Heart left ventricle (tissue), 16 donors: ENCODE measurements at regions not wholly inside any gene's neighbourhood (a gene's known extent, or its start where the extent isn't known, plus 50 kb on each side); places are given as distances from the start of the nearest gene placed in this dataset.
"Not testable (repeated sequence)": the region's sequence is repeated elsewhere in the genome, so short reads cannot be mapped to it uniquely, and the experiment has no call there.

Experiments used
- ATAC-seq, 4 donors: fragments of 200-7000 bp; cut with Tn5 transposase; one replicate each; pipeline ENCODE4 v1.9.1; 2020 to 2022; ENCODE audit warnings: moderate library complexity in 4 of 4, mild to moderate bottlenecking in 3 of 4, moderate number of reproducible peaks in 1 of 4
- DNase-seq, 5 donors: peaks; one replicate each; pipeline ENCODE4 v3.0.0-alpha.2; 2020
- H3K27ac ChIP-seq, 12 donors: fragments of 200-600 bp; sonication (generic) in 4 of 12; one replicate each; pipeline versions ENCODE4 v1.5.0 to v1.8.0; 2016 to 2022; ENCODE audit warnings: mild to moderate bottlenecking in 2 of 12
- H3K27me3 ChIP-seq, 9 donors: fragments of 200-600 bp; sonication (generic) in 2 of 9; one replicate each; pipeline versions ENCODE4 v1.5.1 to v1.8.0; 2016 to 2022; ENCODE audit warnings: mild to moderate bottlenecking in 3 of 9
- H3K36me3 ChIP-seq, 9 donors: fragments of 200-600 bp; sonication (generic) in 2 of 9; one replicate each; pipeline versions ENCODE4 v1.5.0 to v1.8.0; 2018 to 2022; ENCODE audit warnings: mild to moderate bottlenecking in 2 of 9
- H3K4me1 ChIP-seq, 12 donors: fragments of 200-600 bp; sonication (generic) in 4 of 12; one replicate each; pipeline versions ENCODE4 v1.5.0 to v1.8.0; 2016 to 2022; ENCODE audit warnings: mild to moderate bottlenecking in 3 of 12
- H3K4me3 ChIP-seq, 12 donors: fragments of 200-600 bp; sonication (generic) in 4 of 12; one replicate each; pipeline versions ENCODE4 v1.5.0 to v1.8.0; 2017 to 2022; ENCODE audit warnings: mild to moderate bottlenecking in 9 of 12, moderate library complexity in 4 of 12
- H3K9me3 ChIP-seq, 12 donors: fragments of 200-600 bp; sonication (generic) in 4 of 12; one replicate each; pipeline versions ENCODE4 v1.5.0 to v1.8.0; 2016 to 2022; ENCODE audit warnings: mild to moderate bottlenecking in 1 of 12
- CTCF ChIP-seq, 12 donors: fragments of 200-600 bp; sonication (generic) in 4 of 12; IDR thresholded peaks; one replicate each; pipeline versions ENCODE4 v1.5.0 to v1.8.0; 2018 to 2022; ENCODE audit warnings: antibody characterized with exemption in 12 of 12, mild to moderate bottlenecking in 5 of 12
- POLR2A ChIP-seq, 2 donors: fragments of 450-650 bp; IDR thresholded peaks; one replicate each; pipeline ENCODE4 v1.6.1; 2017; ENCODE audit warnings: antibody characterized with exemption in 2 of 2, mild to moderate bottlenecking in 2 of 2, moderate library complexity in 2 of 2
- WGBS, 4 donors: extraction: QIAGEN DNeasy Blood & Tissue Kit in 2 of 4; methylation state at CpG; one replicate each; pipeline versions ENCODE4 v1.1.5 to v1.1.7; 2013 to 2018; 5-methylcytosine and 5-hydroxymethylcytosine counted together
- intact Hi-C, 10 donors: fragments of 100-400 bp; cut with DNase I; formaldehyde crosslinking; loops; one replicate each; pipeline versions ENCODE4 v1.11.1 to v1.14.2; 2022
- donor health status: ischemic (EF 13 %, LVEDD 7.1; RV severe dilation, severe dysfunction).
- donor health status: healthy with polysubstance abuse.
- donor health status: DM: no; HTN: yes; CAD: no.
- donor health status: DM: no; HTN: no; CAD: no.
- donor health status: ischemic (EF 25% LVEDD 6.9; RV normal size, moderate dysfunction).
- donor health status: ischemic (EF 25% LVEDD 5.7; RV mildly dilated, moderate dysfunction).
- donor health status: healthy.
- donor health status: DM: yes; HTN: yes; CAD: no.
- donor health status: ischemic (EF 35%, LVEDD 5.7; RV mildly dilated, moderate dysfunction).
- donor health status: nonischemic (EF 11% LVEDD 7.7; RV severe dilation, severe dysfunction).
- donor health status: DM: yes; HTN: yes; CAD: no.
- donor health status: PGD.
- donor health status: ischemic (EF 29% LVEDD 5.4; RV normal size, mild dysfunction).
- donor health status: nonischemic (EF 23%, LVEDD 6.1; RV moderate dilation, normal function).

- 70 to 92% (median 81%) methylated on average over 4 of the region's 4 CpGs for WGBS, 4 donors
- Histone ChIP-seq H3K27me3 (peaks cover 0 to 60% (median 0%) of the 10 kb centered on the region in 9 donors), H3K9me3 (no peaks in the 10 kb centered on the region), H3K4me1 (no peaks in the 10 kb centered on the region), H3K4me3 (no peak overlapping the region), H3K36me3 (no peaks in the 10 kb centered on the region), H3K27ac (no peak overlapping the region)
- TF ChIP-seq CTCF (IDR thresholded peaks at IDR 0.05) = no peak
- no peak for TF ChIP-seq POLR2A (IDR thresholded peaks at IDR 0.05)
- ATAC-seq (no peak), DNase-seq (no peak)
- intact Hi-C loops = no loop called here
These were observed 85.1 kb upstream of the NDP start for GRCh38 chrX:44058339-44058738.

GRCh38 chrX:44055638-44056037 is 82.4 kb upstream of the NDP start:
- intact Hi-C loops = no loop called here
- TF ChIP-seq POLR2A (IDR thresholded peaks at IDR 0.05) (no peak), CTCF (IDR thresholded peaks at IDR 0.05) (no peak)
- H3K27ac ChIP-seq = no peak overlapping the region
- ATAC-seq (no peak), DNase-seq (no peak)
- H3K4me1 ChIP-seq = no peaks in the 10 kb centered on the region
- H3K27me3 ChIP-seq = peaks cover 0 to 45% (median 0%) of the 10 kb centered on the region in 9 donors
- no peak overlapping the region for H3K4me3 ChIP-seq
- no peaks in the 10 kb centered on the region for H3K36me3 ChIP-seq
- peaks cover 0 to 5% (median 0%) of the 10 kb centered on the region in 12 donors for H3K9me3 ChIP-seq
- 54 to 75% (median 69%) methylated on average over 4 of the region's 4 CpGs for WGBS, 4 donors

GRCh38 chrX:44054863-44055601 is 81.8 kb upstream of the NDP start:
- Histone ChIP-seq H3K4me1 (no peaks in the 10 kb centered on the region), H3K4me3 (no peak overlapping the region), H3K36me3 (no peaks in the 10 kb centered on the region), H3K27ac (no peak overlapping the region), H3K9me3 (peaks cover 0 to 5% (median 0%) of the 10 kb centered on the region in 12 donors), H3K27me3 (peaks cover 0 to 45% (median 0%) of the 10 kb centered on the region in 9 donors)
- intact Hi-C loops = no loop called here
- DNase-seq (no peak), ATAC-seq (no peak)
- no peak for TF ChIP-seq POLR2A (IDR thresholded peaks at IDR 0.05)
- TF ChIP-seq CTCF (IDR thresholded peaks at IDR 0.05) = no peak
- WGBS, 4 donors = 63 to 71% (median 66%) methylated on average over 4 of the region's 4 CpGs

- intact Hi-C loops = not testable (repeated sequence)
These were observed 71.9 kb upstream of the NDP start for GRCh38 chrX:44045106-44045505.

GRCh38 chrX:44043496-44043895 is 70.3 kb upstream of the NDP start:
- H3K27ac ChIP-seq = no peak overlapping the region
- H3K9me3 ChIP-seq = no peaks in the 10 kb centered on the region
- DNase-seq = no peak
- 83 to 92% (median 89%) methylated on average over 1 of the region's 1 CpG for WGBS, 4 donors
- H3K36me3 ChIP-seq = no peaks in the 10 kb centered on the region
- no peak for ATAC-seq
- H3K27me3 ChIP-seq = peaks cover 0 to 9% (median 0%) of the 10 kb centered on the region in 9 donors
- H3K4me3 ChIP-seq = no peak overlapping the region
- intact Hi-C loops = no loop called here
- no peaks in the 10 kb centered on the region for H3K4me1 ChIP-seq
- TF ChIP-seq CTCF (IDR thresholded peaks at IDR 0.05) (no peak), POLR2A (IDR thresholded peaks at IDR 0.05) (no peak)

More at GRCh38 chrX:44045106-44045505, 71.9 kb upstream of the NDP start:
- WGBS, 4 donors = 43 to 71% (median 66%) methylated on average over 1 of the region's 1 CpG
- H3K27me3 ChIP-seq, H3K27ac ChIP-seq, H3K4me1 ChIP-seq, H3K4me3 ChIP-seq, DNase-seq, H3K9me3 ChIP-seq, ATAC-seq, H3K36me3 ChIP-seq: not testable (repeated sequence)
